ENCODE measurements at regions not wholly inside any gene's neighbourhood (a gene's known extent, or its start where the extent isn't known, plus 50 kb on each side); places are given as distances from the start of the nearest gene placed in this dataset.

DNA sequence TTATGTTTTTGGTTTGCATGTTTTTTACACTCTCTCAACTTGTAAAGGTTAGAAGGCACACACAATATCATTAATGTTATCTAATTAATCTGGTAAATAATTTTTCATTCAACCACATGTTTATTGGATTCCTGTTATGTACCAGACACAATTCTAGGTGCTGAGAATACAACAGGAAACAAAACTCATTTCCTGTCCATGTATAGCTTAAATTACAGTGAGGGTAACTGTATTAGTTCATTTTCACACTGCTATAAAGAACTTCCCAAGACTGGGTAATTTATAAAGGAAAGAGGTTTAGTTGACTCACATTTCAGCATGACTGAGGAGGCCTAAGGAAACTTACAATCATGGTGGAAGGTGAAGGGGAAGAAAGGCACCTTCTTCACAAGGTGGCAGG lies 270.5 kb downstream of the TRIB2 start:
- DNase-seq (ENCODE audit: extremely low spot score) = no peak
- ChIA-PET CTCF (no interaction called here), POLR2A (no interaction called here)

DNA sequence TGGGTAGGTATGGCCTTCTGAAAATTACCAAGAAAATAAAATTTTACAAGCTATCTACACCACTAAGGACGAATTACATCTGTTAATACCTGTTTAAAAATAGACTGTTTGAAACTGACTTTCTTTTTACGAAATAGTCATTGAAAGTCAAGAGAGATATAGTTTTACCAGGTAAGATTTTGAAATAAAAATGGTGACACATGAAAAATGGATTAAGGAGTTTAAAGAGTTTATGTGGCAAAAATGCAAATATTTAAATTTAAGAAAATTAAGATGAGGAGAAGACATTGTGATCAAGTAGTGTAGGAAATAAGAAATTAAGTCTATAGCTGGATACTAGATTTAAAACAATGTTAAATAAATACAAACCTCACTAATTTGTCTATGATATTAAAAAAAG lies 271.5 kb downstream of the TRIB2 start:
- ChIA-PET CTCF (no interaction called here), POLR2A (no interaction called here)
- no peak for TF ChIP-seq TARDBP (IDR thresholded peaks at IDR 0.05)
- DNase-seq (ENCODE audit: extremely low spot score) = no peak

More for the DNA sequence above, 270.5 kb downstream of the TRIB2 start:
- TF ChIP-seq ARNT (IDR thresholded peaks at IDR 0.05) (no peak), FOXK2 (IDR thresholded peaks at IDR 0.05) (no peak), ZNF384 (IDR thresholded peaks at IDR 0.05) (no peak)

DNA sequence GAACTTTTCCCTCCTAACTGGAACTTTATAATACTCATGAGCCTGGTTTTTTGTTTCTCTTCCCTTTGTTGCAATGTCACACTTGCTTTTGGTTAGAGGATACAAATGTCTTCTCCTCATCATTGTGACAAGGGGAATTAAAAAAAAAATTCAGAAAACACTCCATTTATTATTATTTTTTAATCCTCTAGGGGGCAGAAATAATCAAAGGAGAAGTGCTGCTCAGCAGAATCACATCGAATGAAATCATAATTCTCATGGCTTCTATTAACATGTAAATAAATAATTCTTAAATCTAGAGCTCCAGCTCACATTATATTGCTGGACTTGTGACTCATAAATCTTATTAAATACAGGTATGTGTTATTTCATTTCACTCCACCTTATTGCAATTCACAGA lies 273.8 kb downstream of the TRIB2 start:
- ChIA-PET POLR2A (no interaction called here), CTCF (no interaction called here)
- TF ChIP-seq ARNT (IDR thresholded peaks at IDR 0.05) = no peak
- TF ChIP-seq HDGF (IDR thresholded peaks at IDR 0.05; ENCODE audit: borderline replicate concordance) = no peak
- TF ChIP-seq SP1 (IDR thresholded peaks at IDR 0.05) = no peak
- no peak for DNase-seq (ENCODE audit: extremely low spot score)

DNA sequence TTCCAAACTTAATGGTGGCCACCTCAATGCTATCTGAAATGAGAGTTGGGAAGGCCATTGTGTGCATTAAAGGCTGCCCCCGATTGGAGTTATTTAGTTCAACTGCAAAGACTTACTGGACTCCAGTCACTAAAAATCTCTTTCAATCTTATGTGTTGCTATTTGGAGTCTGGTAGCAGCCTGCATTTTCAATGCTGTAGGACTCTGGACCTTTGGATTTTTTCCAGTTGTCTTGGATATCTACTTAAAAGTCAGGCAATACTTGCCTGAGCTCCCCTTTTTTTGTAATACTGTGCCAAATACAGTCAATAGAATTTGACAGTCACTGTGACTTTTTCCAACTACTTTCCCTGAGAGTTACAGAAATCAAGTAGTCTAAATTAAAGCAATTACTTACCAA lies 281.9 kb downstream of the TRIB2 start:
- TF ChIP-seq FOXM1 (IDR thresholded peaks at IDR 0.05; ENCODE audit: borderline replicate concordance) = no peak
- TF ChIP-seq LEF1 (IDR thresholded peaks at IDR 0.05; ENCODE audit: borderline replicate concordance) = no peak
- no peak for TF ChIP-seq HDGF (IDR thresholded peaks at IDR 0.05; ENCODE audit: borderline replicate concordance)
- no peak for TF ChIP-seq NFRKB (IDR thresholded peaks at IDR 0.05)
- TF ChIP-seq TARDBP (IDR thresholded peaks at IDR 0.05) = no peak
- no peak for TF ChIP-seq ZNF384 (IDR thresholded peaks at IDR 0.05)
- TF ChIP-seq BHLHE40 (IDR thresholded peaks at IDR 0.05; ENCODE audit: borderline replicate concordance) = no peak
- POLR2A ChIA-PET = no interaction called here
- CTCF ChIA-PET = no interaction called here
- DNase-seq (ENCODE audit: extremely low spot score) = no peak

DNA sequence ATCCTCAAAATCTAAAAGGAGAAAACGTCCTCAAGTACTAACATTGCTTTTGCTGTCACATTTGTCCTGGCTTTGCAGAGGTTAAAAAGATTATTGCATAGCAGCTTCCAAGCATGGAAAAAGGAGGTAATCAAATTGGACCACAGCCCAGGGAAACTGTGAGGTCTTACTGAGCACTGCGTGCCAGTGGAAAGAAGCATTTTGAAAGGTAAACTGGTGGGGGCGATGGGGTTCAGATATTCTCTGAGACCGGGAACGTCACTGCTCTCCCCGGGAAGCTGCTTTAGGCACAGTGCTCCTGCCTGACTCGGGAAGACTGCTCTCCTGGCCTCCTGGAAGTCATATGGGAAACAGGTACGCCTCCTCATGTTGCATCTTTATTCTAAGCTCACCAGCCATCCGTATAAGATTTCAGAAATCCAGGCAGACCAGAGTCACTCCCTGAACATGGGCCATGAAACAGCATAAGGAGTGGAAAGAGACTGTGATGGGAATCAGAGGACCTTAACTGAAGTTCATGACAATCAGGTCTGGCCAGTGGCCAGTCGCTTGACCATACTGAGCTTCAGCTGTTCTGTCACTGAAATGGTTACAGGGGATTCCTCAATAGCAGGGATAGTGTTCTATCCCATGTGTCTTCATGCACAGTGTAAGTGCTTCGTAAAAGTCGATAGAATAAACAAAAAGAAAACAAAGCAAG lies 284.1 kb downstream of the TRIB2 start:
- TF ChIP-seq ARNT (IDR thresholded peaks at IDR 0.05) = no peak
- TF ChIP-seq SP1 (IDR thresholded peaks at IDR 0.05) = no peak
- TF ChIP-seq L3MBTL2 (conservative IDR thresholded peaks at IDR 0.05) = no peak
- TF ChIP-seq CTBP1 (IDR thresholded peaks at IDR 0.05; ENCODE audit: borderline replicate concordance) = no peak
- TF ChIP-seq ELF4 (IDR thresholded peaks at IDR 0.05) = no peak
- no peak for TF ChIP-seq NFRKB (IDR thresholded peaks at IDR 0.05)
- TF ChIP-seq HDGF (IDR thresholded peaks at IDR 0.05; ENCODE audit: borderline replicate concordance) = no peak
- TF ChIP-seq FOXK2 (IDR thresholded peaks at IDR 0.05) = no peak
- TF ChIP-seq, protein P1, sequence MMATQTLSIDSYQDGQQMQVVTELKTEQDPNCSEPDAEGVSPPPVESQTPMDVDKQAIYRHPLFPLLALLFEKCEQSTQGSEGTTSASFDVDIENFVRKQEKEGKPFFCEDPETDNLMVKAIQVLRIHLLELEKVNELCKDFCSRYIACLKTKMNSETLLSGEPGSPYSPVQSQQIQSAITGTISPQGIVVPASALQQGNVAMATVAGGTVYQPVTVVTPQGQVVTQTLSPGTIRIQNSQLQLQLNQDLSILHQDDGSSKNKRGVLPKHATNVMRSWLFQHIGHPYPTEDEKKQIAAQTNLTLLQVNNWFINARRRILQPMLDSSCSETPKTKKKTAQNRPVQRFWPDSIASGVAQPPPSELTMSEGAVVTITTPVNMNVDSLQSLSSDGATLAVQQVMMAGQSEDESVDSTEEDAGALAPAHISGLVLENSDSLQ (IDR thresholded peaks at IDR 0.05) = no peak
- TF ChIP-seq TARDBP (IDR thresholded peaks at IDR 0.05) = no peak
- no peak for TF ChIP-seq BHLHE40 (IDR thresholded peaks at IDR 0.05; ENCODE audit: borderline replicate concordance)
- ChIA-PET CTCF (no interaction called here), POLR2A (no interaction called here)
- no peak for DNase-seq (ENCODE audit: extremely low spot score)

DNA sequence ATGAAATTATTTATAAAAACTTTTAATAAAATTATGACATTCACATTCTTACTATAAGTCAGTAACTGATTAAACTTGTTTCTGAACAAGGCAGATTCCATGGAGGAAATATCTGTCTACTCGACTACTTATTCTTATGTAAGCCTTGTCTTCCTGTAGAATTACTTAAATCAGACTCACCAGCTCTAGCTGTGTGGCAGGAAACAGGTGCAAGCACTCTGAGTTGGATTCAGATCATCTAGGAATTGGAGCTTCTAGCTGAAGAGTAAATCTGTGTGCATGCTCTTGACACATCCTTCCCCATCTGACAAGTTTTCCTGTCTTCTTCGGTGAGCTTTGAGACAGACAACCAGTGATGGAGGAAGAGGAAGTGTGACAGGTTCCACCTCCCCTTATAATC lies 284.7 kb downstream of the TRIB2 start:
- TF ChIP-seq FOXM1 (IDR thresholded peaks at IDR 0.05; ENCODE audit: borderline replicate concordance) (no peak), NFRKB (IDR thresholded peaks at IDR 0.05) (no peak), CTBP1 (IDR thresholded peaks at IDR 0.05; ENCODE audit: borderline replicate concordance) (no peak), FOXK2 (IDR thresholded peaks at IDR 0.05) (no peak), FOXA1 (IDR thresholded peaks at IDR 0.05) (no peak), TARDBP (IDR thresholded peaks at IDR 0.05) (no peak), LEF1 (IDR thresholded peaks at IDR 0.05; ENCODE audit: borderline replicate concordance) (no peak), HDGF (IDR thresholded peaks at IDR 0.05; ENCODE audit: borderline replicate concordance) (no peak)
- no peak for DNase-seq (ENCODE audit: extremely low spot score)
- ChIA-PET POLR2A (no interaction called here), CTCF (no interaction called here)

DNA sequence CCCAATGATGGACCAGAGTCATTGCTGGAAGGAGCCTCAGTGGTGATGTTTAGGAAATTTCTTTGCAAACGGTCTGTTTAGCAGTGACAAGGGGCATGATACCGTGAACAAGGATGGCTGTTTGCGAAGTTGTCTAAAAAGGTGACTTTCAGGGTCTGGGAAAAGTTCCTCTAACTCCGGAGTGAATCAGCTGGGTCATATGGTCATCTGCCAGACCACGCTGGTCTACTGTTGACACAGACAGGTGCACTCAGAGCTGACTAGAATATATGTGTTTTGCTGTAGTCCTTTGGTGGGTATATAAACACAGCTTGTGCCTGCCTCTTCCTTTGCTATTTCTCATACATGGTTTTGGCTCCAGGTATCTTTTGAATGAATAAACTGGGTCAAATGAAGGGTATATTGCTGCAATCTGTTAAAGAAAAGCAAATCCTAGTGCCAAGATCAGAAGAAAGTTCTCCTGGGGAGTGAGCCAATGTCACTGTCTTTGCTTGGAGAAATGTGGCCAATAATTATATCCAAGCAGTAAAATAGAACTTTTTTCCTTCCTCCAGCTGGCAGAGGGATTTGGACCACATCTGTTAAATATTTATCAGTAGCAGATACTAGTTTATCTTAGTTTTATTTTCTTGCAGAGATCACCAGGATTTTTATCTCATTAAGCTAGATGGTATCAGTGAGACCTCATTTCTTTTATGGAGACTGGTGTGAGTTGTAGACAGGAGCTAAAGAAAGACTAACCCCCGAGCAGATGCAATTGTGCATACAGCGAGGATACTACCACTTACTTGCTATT lies 286.0 kb downstream of the TRIB2 start:
- TF ChIP-seq ARNT (IDR thresholded peaks at IDR 0.05) (no peak), LEF1 (IDR thresholded peaks at IDR 0.05; ENCODE audit: borderline replicate concordance) (no peak), ELF4 (IDR thresholded peaks at IDR 0.05) (no peak), FOXM1 (IDR thresholded peaks at IDR 0.05; ENCODE audit: borderline replicate concordance) (no peak), L3MBTL2 (conservative IDR thresholded peaks at IDR 0.05) (no peak), ZNF384 (IDR thresholded peaks at IDR 0.05) (no peak), SP1 (IDR thresholded peaks at IDR 0.05) (no peak), NFRKB (IDR thresholded peaks at IDR 0.05) (no peak), CTBP1 (IDR thresholded peaks at IDR 0.05; ENCODE audit: borderline replicate concordance) (no peak), BHLHE40 (IDR thresholded peaks at IDR 0.05; ENCODE audit: borderline replicate concordance) (no peak), FOXK2 (IDR thresholded peaks at IDR 0.05) (no peak)
- CTCF ChIA-PET = no interaction called here
- DNase-seq (ENCODE audit: extremely low spot score) = no peak
- POLR2A ChIA-PET = interaction anchor here (1.3 kb wide), 1 partner anchor 1173 kb away, joined by 3 read pairs; no protein-coding TSS in a partner anchor

DNA sequence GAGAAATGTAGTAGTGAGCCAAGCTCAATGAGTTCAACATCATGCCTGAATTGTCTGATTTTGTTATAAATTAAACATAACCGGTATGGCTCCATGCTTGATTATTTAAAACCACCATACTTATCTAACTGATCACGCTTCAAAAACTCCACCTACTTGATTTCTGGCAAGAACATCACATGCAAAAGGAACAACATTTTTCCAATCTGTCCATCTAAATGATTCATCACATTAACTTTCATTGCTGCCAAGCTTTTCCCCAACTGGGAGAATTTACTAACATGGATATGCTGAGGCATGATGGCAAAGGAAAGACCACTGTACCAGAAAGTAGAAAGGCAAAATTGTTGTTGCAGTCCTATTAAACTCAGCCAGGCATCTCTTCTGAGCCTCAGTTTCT lies 286.8 kb downstream of the TRIB2 start:
- no peak for TF ChIP-seq ARNT (IDR thresholded peaks at IDR 0.05)
- no peak for TF ChIP-seq TARDBP (IDR thresholded peaks at IDR 0.05)
- no peak for TF ChIP-seq L3MBTL2 (conservative IDR thresholded peaks at IDR 0.05)
- no peak for TF ChIP-seq CTBP1 (IDR thresholded peaks at IDR 0.05; ENCODE audit: borderline replicate concordance)
- no peak for TF ChIP-seq SP1 (IDR thresholded peaks at IDR 0.05)
- no peak for TF ChIP-seq ZNF384 (IDR thresholded peaks at IDR 0.05)
- TF ChIP-seq ELF4 (IDR thresholded peaks at IDR 0.05) = no peak
- no peak for TF ChIP-seq SUZ12 (IDR thresholded peaks at IDR 0.05)
- TF ChIP-seq, protein P1 (IDR thresholded peaks at IDR 0.05) = no peak
- no peak for TF ChIP-seq FOXM1 (IDR thresholded peaks at IDR 0.05; ENCODE audit: borderline replicate concordance)
- TF ChIP-seq FOXK2 (IDR thresholded peaks at IDR 0.05) = no peak
- TF ChIP-seq HDGF (IDR thresholded peaks at IDR 0.05; ENCODE audit: borderline replicate concordance) = no peak
- TF ChIP-seq BHLHE40 (IDR thresholded peaks at IDR 0.05; ENCODE audit: borderline replicate concordance) = no peak
- TF ChIP-seq FOXA1 (IDR thresholded peaks at IDR 0.05) = no peak
- TF ChIP-seq LEF1 (IDR thresholded peaks at IDR 0.05; ENCODE audit: borderline replicate concordance) = no peak
- ChIA-PET POLR2A (no interaction called here), CTCF (no interaction called here)
- DNase-seq (ENCODE audit: extremely low spot score) = no peak

All from HEK293T (cell line).